ENCODE measurements at regions not wholly inside any gene's neighbourhood (a gene's known extent, or its start where the extent isn't known, plus 50 kb on each side); places are given as distances from the start of the nearest gene placed in this dataset.

DNA sequence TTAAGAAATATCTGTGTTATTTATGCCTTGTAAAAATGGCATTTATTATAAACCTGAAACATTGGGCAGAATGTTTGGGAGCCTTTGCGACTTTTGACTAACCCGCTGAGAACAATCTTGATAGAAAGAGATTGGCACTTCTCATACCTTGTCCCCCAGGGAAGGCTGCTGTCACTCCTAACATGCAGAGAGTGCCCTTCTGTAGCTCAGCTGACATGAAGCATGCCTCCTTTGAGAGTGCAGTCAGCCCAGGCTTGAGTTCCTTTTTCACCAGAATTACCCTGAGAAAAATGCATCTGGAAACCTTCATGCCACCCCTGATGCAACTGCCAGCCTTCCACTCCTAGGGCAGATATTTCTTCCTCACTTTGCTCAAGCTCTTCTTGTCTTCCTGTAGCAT, 569.2 kb upstream of the ARPP21 start:
- H3K27me3 ChIP-seq: no peaks in the 10 kb centered on the region
- H3K4me1 ChIP-seq: peaks cover 0 to 8% (median 0%) of the 10 kb centered on the region in 4 donors
- H3K36me3 ChIP-seq: no peaks in the 10 kb centered on the region
- no peak overlapping the region for H3K4me3 ChIP-seq
- no peaks in the 10 kb centered on the region for H3K9me3 ChIP-seq
- H3K27ac ChIP-seq: no peak overlapping the region
- no peak for DNase-seq
- TF ChIP-seq POLR2A (IDR thresholded peaks at IDR 0.05): no peak
- TF ChIP-seq, protein P1, sequence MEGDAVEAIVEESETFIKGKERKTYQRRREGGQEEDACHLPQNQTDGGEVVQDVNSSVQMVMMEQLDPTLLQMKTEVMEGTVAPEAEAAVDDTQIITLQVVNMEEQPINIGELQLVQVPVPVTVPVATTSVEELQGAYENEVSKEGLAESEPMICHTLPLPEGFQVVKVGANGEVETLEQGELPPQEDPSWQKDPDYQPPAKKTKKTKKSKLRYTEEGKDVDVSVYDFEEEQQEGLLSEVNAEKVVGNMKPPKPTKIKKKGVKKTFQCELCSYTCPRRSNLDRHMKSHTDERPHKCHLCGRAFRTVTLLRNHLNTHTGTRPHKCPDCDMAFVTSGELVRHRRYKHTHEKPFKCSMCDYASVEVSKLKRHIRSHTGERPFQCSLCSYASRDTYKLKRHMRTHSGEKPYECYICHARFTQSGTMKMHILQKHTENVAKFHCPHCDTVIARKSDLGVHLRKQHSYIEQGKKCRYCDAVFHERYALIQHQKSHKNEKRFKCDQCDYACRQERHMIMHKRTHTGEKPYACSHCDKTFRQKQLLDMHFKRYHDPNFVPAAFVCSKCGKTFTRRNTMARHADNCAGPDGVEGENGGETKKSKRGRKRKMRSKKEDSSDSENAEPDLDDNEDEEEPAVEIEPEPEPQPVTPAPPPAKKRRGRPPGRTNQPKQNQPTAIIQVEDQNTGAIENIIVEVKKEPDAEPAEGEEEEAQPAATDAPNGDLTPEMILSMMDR (IDR thresholded peaks at IDR 0.05): no peak

DNA sequence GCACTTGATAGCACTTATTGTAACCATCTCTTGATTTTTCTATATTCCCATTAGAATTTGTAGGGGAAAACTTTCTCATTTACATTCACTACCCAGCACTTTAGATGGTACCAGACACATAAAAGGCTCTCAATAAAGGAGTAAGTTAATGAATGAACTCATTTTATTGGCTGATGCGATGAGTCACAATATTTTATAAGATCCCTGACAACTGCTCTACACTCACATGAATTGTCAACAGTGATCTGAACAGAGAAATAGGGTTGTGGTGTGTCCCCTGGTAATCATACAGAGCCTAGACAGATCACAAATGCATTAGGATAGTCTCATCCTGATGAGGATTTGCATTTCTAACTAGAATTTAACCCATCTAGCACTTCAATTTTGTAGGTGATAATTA, 567.6 kb upstream of the ARPP21 start:
- no peak for TF ChIP-seq POLR2A (IDR thresholded peaks at IDR 0.05)
- Histone ChIP-seq H3K27me3 (no peaks in the 10 kb centered on the region), H3K4me3 (no peak overlapping the region), H3K4me1 (peaks cover 0 to 8% (median 0%) of the 10 kb centered on the region in 4 donors), H3K36me3 (no peaks in the 10 kb centered on the region), H3K9me3 (no peaks in the 10 kb centered on the region), H3K27ac (no peak overlapping the region)
- no peak for DNase-seq

DNA sequence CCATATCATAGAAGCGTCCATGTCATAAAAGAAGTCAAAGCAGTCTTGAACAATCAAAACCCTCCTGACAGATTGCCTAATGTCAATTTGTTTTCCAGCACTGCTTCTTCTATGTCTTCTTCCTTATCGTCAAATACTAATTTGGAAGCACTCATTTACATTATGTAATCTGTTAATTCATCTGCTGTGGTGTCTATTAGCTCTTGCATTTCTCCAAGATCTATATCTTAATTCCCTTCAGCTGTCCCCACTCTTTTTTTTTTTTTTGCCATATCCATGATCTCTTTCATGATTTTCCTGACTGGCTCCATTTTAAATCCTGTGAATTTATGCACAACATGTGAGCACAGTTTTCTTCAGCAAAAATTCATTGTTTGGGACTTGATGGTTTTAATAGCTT, 560.5 kb upstream of the ARPP21 start:
- no peak for DNase-seq
- no peak for TF ChIP-seq POLR2A (IDR thresholded peaks at IDR 0.05)
- TF ChIP-seq, protein P1 (IDR thresholded peaks at IDR 0.05): no peak
- H3K27ac ChIP-seq: no peak overlapping the region
- no peaks in the 10 kb centered on the region for H3K27me3 ChIP-seq
- H3K9me3 ChIP-seq: no peaks in the 10 kb centered on the region
- H3K4me3 ChIP-seq: no peak overlapping the region
- H3K36me3 ChIP-seq: no peaks in the 10 kb centered on the region
- H3K4me1 ChIP-seq: no peaks in the 10 kb centered on the region

DNA sequence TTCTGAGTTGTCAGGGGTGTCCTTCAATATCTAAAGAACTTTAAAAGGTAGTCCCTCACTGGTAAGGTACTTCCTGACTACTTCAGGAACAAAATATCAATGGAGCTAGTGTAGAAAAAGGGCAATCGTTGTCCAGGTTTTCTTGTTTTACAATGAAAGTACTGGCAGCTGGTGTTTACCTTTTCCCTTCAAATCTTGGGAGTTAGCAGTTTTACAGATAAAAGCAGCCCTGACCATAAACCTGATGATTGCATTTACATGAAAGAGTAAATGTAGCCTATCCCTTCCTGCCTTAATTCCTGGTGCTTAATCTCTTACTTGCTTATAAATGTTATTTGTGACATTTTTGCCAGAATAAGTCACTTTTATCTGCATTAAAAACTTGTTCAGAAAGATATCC, 559.9 kb upstream of the ARPP21 start:
- no peaks in the 10 kb centered on the region for H3K9me3 ChIP-seq
- H3K27ac ChIP-seq: no peak overlapping the region
- H3K36me3 ChIP-seq: no peaks in the 10 kb centered on the region

DNA sequence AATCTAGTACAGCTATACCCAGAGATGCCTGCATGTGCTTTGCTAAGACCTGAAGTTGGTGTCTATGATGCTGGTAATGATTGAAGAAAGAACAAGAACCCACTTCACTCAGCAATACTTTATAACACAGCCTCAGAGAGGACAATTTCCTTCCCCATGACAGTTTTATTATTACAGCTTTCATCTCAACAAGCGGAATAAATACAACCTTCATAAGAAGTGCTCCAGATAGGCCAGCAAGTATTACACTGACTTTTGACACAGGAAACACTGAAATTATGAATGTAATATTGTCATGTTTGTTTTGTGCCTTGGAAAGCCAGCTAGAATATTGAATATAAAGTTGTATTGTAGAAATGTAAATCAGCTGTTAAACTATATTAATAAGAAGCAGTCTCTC, 557.4 kb upstream of the ARPP21 start:
- Histone ChIP-seq H3K4me3 (no peak overlapping the region), H3K27ac (no peak overlapping the region), H3K36me3 (no peaks in the 10 kb centered on the region), H3K4me1 (no peaks in the 10 kb centered on the region), H3K9me3 (no peaks in the 10 kb centered on the region), H3K27me3 (no peaks in the 10 kb centered on the region)
- no peak for TF ChIP-seq POLR2A (IDR thresholded peaks at IDR 0.05)
- TF ChIP-seq, protein P1 (IDR thresholded peaks at IDR 0.05): no peak
- DNase-seq: no peak

More for the DNA sequence above, 559.9 kb upstream of the ARPP21 start:
- no peak for DNase-seq
- TF ChIP-seq, protein P1 (IDR thresholded peaks at IDR 0.05): no peak
- TF ChIP-seq POLR2A (IDR thresholded peaks at IDR 0.05): no peak
- no peak overlapping the region for H3K4me3 ChIP-seq
- no peaks in the 10 kb centered on the region for H3K4me1 ChIP-seq
- no peaks in the 10 kb centered on the region for H3K27me3 ChIP-seq

DNA sequence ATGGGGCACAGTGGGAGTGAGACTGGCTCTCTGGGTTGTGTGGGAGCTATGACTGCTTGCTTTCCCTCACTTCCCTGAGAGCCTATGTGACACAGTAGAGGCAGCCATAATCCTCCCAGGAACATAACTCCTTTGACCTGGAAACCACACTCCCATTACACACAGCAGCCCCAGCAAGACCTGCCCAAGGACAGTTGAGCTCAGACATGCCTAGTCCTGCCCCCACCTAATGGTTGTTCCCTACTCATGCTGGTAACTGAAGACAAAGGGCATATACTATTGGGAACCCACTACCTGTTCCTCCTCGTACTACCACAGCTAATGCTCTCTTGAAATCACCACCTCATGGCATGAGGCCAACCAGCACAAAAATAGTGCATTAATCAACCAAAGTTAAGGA, 550.4 kb upstream of the ARPP21 start:
- TF ChIP-seq POLR2A (IDR thresholded peaks at IDR 0.05): no peak
- TF ChIP-seq, protein P1 (IDR thresholded peaks at IDR 0.05): no peak
- H3K4me3 ChIP-seq: no peak overlapping the region
- no peak overlapping the region for H3K27ac ChIP-seq
- H3K27me3 ChIP-seq: no peaks in the 10 kb centered on the region
- H3K4me1 ChIP-seq: no peaks in the 10 kb centered on the region
- peaks cover 0 to 7% (median 0%) of the 10 kb centered on the region in 4 donors for H3K9me3 ChIP-seq
- DNase-seq: no peak
- no peaks in the 10 kb centered on the region for H3K36me3 ChIP-seq

Data from Peyer's patch (tissue), 4 donors.